OCI-LY7 (cell line): ENCODE measurements at regions not wholly inside any gene's neighbourhood (a gene's known extent, or its start where the extent isn't known, plus 50 kb on each side); places are given as distances from the start of the nearest gene placed in this dataset.

ENCODE experiments used
- EZH2phosphoT487 ChIP-seq: fragments of 200-600 bp; sonication (generic); IDR thresholded peaks from 2 replicates; pipeline ENCODE4 v1.6.1; 2018; ENCODE audit warnings: low read depth, borderline replicate concordance, mild to moderate bottlenecking, mixed run types, antibody characterized with exemption, low read length, moderate library complexity, mixed read lengths
- TF ChIP-seq, protein P1 (sequence below): fragments of 200-600 bp; sonication (generic); conservative IDR thresholded peaks from 2 replicates; pipeline ENCODE4 v1.5.1; 2014; ENCODE audit warnings: mild to moderate bottlenecking, antibody characterized with exemption, low read length, moderate library complexity, mixed read lengths

DNA sequence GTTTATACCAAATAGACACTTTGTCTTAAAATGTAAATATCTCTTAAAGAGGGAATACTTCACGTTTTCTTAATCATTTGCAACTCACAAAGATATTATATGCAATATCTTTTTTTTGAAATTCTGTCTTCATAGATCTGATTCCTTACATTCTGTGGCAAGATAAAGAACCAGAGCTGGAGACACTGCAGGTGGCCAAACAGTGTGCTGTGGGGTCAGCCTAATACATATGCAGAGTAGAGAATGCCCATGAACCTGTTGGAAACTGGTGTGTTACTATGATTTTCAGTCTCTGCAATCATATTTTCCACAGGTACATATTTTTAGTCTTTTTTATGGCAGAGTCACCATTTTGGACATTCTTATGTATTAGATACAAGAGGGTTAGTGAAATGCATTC lies 229.6 kb upstream of the CHST9 start:
- TF ChIP-seq, protein P1, sequence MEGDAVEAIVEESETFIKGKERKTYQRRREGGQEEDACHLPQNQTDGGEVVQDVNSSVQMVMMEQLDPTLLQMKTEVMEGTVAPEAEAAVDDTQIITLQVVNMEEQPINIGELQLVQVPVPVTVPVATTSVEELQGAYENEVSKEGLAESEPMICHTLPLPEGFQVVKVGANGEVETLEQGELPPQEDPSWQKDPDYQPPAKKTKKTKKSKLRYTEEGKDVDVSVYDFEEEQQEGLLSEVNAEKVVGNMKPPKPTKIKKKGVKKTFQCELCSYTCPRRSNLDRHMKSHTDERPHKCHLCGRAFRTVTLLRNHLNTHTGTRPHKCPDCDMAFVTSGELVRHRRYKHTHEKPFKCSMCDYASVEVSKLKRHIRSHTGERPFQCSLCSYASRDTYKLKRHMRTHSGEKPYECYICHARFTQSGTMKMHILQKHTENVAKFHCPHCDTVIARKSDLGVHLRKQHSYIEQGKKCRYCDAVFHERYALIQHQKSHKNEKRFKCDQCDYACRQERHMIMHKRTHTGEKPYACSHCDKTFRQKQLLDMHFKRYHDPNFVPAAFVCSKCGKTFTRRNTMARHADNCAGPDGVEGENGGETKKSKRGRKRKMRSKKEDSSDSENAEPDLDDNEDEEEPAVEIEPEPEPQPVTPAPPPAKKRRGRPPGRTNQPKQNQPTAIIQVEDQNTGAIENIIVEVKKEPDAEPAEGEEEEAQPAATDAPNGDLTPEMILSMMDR = no peak
- TF ChIP-seq EZH2phosphoT487 = no peak
